ENCODE measurements at regions not wholly inside any gene's neighbourhood (a gene's known extent, or its start where the extent isn't known, plus 50 kb on each side); places are given as distances from the start of the nearest gene placed in this dataset.

GRCh38 chr14:38074754-38075153 lies 132.9 kb upstream of the SSTR1 start:
- DNase-seq (ENCODE audit: low spot score), result no peak
- Histone ChIP-seq H3K27ac (ENCODE audit: low read depth, low read length, poor library complexity, severe bottlenecking) (no peak overlapping the region), H4K20me1 (ENCODE audit: insufficient read depth, low read length) (no peaks in the 10 kb centered on the region), H3K4me2 (ENCODE audit: low read length) (no peak overlapping the region), H3K79me2 (ENCODE audit: insufficient read depth, low read depth, low read length) (no peaks in the 10 kb centered on the region), H3K36me3 (ENCODE audit: insufficient read depth, low read length) (no peaks in the 10 kb centered on the region; the same call in 1 of the 2 replicates), H3K4me1 (ENCODE audit: insufficient read depth, low read length, poor library complexity, severe bottlenecking) (peaks cover 38% of the 10 kb centered on the region), H3K9me3 (ENCODE audit: low read length) (peaks cover 18% of the 10 kb centered on the region), H2AFZ (ENCODE audit: low read length) (peak overlapping the region; percentile 84), H3K9me2 (ENCODE audit: insufficient read depth, low read length) (no peaks in the 10 kb centered on the region), H3K4me3 (ENCODE audit: low read depth, low read length, poor library complexity, severe bottlenecking) (no peak overlapping the region)
- intact Hi-C loops (cut with micrococcal nuclease; ENCODE audit: unreplicated experiment), result loop anchor here (10.0 kb wide), 1 partner anchor 120 kb away; no protein-coding TSS in a partner anchor
- CTCF ChIA-PET (ENCODE audit: unreplicated experiment), result interaction anchor here (1.1 kb wide), 1 partner anchor 47 kb away, joined by 3 read pairs; no protein-coding TSS in a partner anchor
- no TSS peak for BruUV-seq (replicated peaks)
- POLR2A ChIA-PET, result no interaction called here
- TF ChIP-seq EZH2phosphoT487 (IDR thresholded peaks at IDR 0.05; ENCODE audit: borderline replicate concordance, low read depth, low read length) (no peak), CTCF (conservative IDR thresholded peaks at IDR 0.05; ENCODE audit: low read length) (no peak)

- intact Hi-C loops (cut with micrococcal nuclease; ENCODE audit: unreplicated experiment), result loop anchor here (10.0 kb wide), 1 partner anchor 116 kb away; no protein-coding TSS in a partner anchor
- no TSS peak for BruUV-seq (replicated peaks)
- POLR2A ChIA-PET, result interaction anchor here (0.6 to 1.9 kb wide), 9 partner anchors 19 to 310 kb away, joined by 3 to 7 read pairs (median 4); no protein-coding TSS in a partner anchor
These were observed 129.3 kb upstream of the SSTR1 start for GRCh38 chr14:38078393-38078792.

More at GRCh38 chr14:38078393-38078792, 129.3 kb upstream of the SSTR1 start:
- TF ChIP-seq CTCF (conservative IDR thresholded peaks at IDR 0.05; ENCODE audit: low read length) (no peak), EZH2phosphoT487 (IDR thresholded peaks at IDR 0.05; ENCODE audit: borderline replicate concordance, low read depth, low read length) (no peak)
- Histone ChIP-seq H3K36me3 (ENCODE audit: insufficient read depth, low read length) (no peaks in the 10 kb centered on the region), H3K4me3 (ENCODE audit: low read depth, low read length, poor library complexity, severe bottlenecking) (no peak overlapping the region), H3K4me1 (ENCODE audit: insufficient read depth, low read length, poor library complexity, severe bottlenecking) (peaks cover 45% of the 10 kb centered on the region), H3K9me2 (ENCODE audit: insufficient read depth, low read length) (no peaks in the 10 kb centered on the region), H2AFZ (ENCODE audit: low read length) (peak overlapping the region; percentile 17), H4K20me1 (ENCODE audit: insufficient read depth, low read length) (no peaks in the 10 kb centered on the region), H3K27ac (ENCODE audit: low read depth, low read length, poor library complexity, severe bottlenecking) (no peak overlapping the region), H3K4me2 (ENCODE audit: low read length) (no peak overlapping the region), H3K9me3 (ENCODE audit: low read length) (peaks cover 12% of the 10 kb centered on the region), H3K79me2 (ENCODE audit: insufficient read depth, low read depth, low read length) (no peaks in the 10 kb centered on the region)
- CTCF ChIA-PET (ENCODE audit: unreplicated experiment), result no interaction called here
- peak; percentile 17 for DNase-seq (ENCODE audit: low spot score)
